H1 (cell line): ENCODE measurements at regions not wholly inside any gene's neighbourhood (a gene's known extent, or its start where the extent isn't known, plus 50 kb on each side); places are given as distances from the start of the nearest gene placed in this dataset.

ENCODE experiments used
- CTCF ChIA-PET: fragments of 300-600 bp; sonication (Branson Sonifier 250); formaldehyde crosslinking; loops from one replicate; lab custom pipeline; 2021; ENCODE audit not compliant: partially characterized antibody; lab: Charles Lee
- POLR2A ChIA-PET: fragments of 300-600 bp; sonication (Branson Sonifier 250); formaldehyde crosslinking; loops from one replicate; lab custom pipeline; 2021; ENCODE audit warnings: inconsistent platforms; ENCODE audit not compliant: partially characterized antibody; lab: Charles Lee
- DNase-seq, 2 experiments: peaks; one replicate each; pipeline versions ENCODE4 v3.0.0 to v3.0.0-alpha.2; 2010 to 2022; ENCODE audit warnings: low spot score in 2 of 2, low read depth in 1 of 2, mixed read lengths in 1 of 2
- FAIRE-seq: peaks from 2 replicates; lab custom pipeline; 2011; peaks lifted over from hg19 to GRCh38; lab: Jason Lieb, UNC
- H2AFZ ChIP-seq: 2 replicates; pipeline ENCODE4 v1.8.1; 2012; ENCODE audit warnings: low read length, inconsistent platforms
- H2AK5ac ChIP-seq: 2 replicates; pipeline ENCODE4 v1.6.1; 2013; ENCODE audit warnings: low read depth, low read length
- H2BK120ac ChIP-seq: replicated peaks from 2 replicates; pipeline ENCODE3; 2013; ENCODE audit warnings: low read depth, low read length, inconsistent platforms
- H2BK12ac ChIP-seq: 2 replicates; pipeline ENCODE4 v1.6.1; 2013; ENCODE audit warnings: low read depth, low read length
- H2BK15ac ChIP-seq: 2 replicates; pipeline ENCODE4 v1.6.1; 2013; ENCODE audit warnings: low read length
- H2BK20ac ChIP-seq: 2 replicates; pipeline ENCODE4 v1.6.1; 2013; ENCODE audit warnings: low read length
- H2BK5ac ChIP-seq: 2 replicates; pipeline ENCODE4 v1.6.1; 2013; ENCODE audit warnings: low read depth, low read length
- H3K14ac ChIP-seq: 2 replicates; pipeline ENCODE4 v1.6.1; 2013; ENCODE audit warnings: inconsistent platforms; ENCODE audit not compliant: insufficient read length
- H3K18ac ChIP-seq: 2 replicates; pipeline ENCODE4 v1.6.1; 2013; ENCODE audit warnings: low read length; ENCODE audit errors: extremely low read depth
- H3K23ac ChIP-seq: 2 replicates; pipeline ENCODE4 v1.6.1; 2013; ENCODE audit warnings: inconsistent platforms; ENCODE audit not compliant: insufficient read length
- H3K23me2 ChIP-seq: 2 replicates; pipeline ENCODE4 v1.6.1; 2013; ENCODE audit warnings: low read depth, low read length
- H3K27ac ChIP-seq: 2 replicates; pipeline ENCODE4 v1.6.1; 2011; ENCODE audit warnings: low read depth, low read length, inconsistent platforms
- H3K27me3 ChIP-seq, 4 experiments: replicated peaks in 1 of 4; 1 replicate in 1 of 4; 2 replicates in 3 of 4; pipeline versions ENCODE4 v1.6.1 to v1.8.1; 2011 to 2013; ENCODE audit warnings: low read length in 3 of 4, mild to moderate bottlenecking in 3 of 4, inconsistent platforms in 2 of 4, mixed read lengths in 2 of 4, moderate library complexity in 1 of 4; ENCODE audit not compliant: control insufficient read depth in 3 of 4, insufficient read depth in 3 of 4; ENCODE audit errors: extremely low read depth in 1 of 4
- H3K36me3 ChIP-seq, 4 experiments: 2 replicates each; pipeline versions ENCODE4 v1.6.1 to v1.8.1; 2011 to 2013; ENCODE audit warnings: mild to moderate bottlenecking in 4 of 4, low read length in 3 of 4, moderate library complexity in 2 of 4, control low read depth in 1 of 4, inconsistent platforms in 1 of 4; ENCODE audit not compliant: insufficient read depth in 4 of 4, control insufficient read depth in 2 of 4
- H3K4ac ChIP-seq: replicated peaks from 2 replicates; pipeline ENCODE3; 2013; ENCODE audit warnings: low read length, low read depth, mixed read lengths, inconsistent platforms; ENCODE audit not compliant: insufficient read length
- H3K4me1 ChIP-seq, 4 experiments: replicated peaks in 1 of 4; 1 replicate in 1 of 4; 2 replicates in 3 of 4; pipeline versions ENCODE4 v1.6.1 to v1.8.1; 2011 to 2013; ENCODE audit warnings: low read length in 3 of 4, inconsistent platforms in 2 of 4, mixed read lengths in 1 of 4; ENCODE audit not compliant: insufficient read depth in 4 of 4, control insufficient read depth in 3 of 4
- H3K4me2 ChIP-seq, 2 experiments: 2 replicates each; pipeline versions ENCODE4 v1.6.1 to v1.8.1; 2011 to 2013; ENCODE audit warnings: low read depth in 2 of 2, low read length in 2 of 2, control low read depth in 1 of 2, inconsistent platforms in 1 of 2, mild to moderate bottlenecking in 1 of 2; ENCODE audit not compliant: insufficient read depth in 1 of 2
- H3K4me3 ChIP-seq, 4 experiments: fragments of 200-600, 300-600 bp in 1 of 4; sonication (generic), shearing (Covaris generic), sonication (Bioruptor Twin) in 1 of 4; 2 replicates each; pipeline versions ENCODE4 v1.5.1 to v1.8.1; 2011 to 2016; ENCODE audit warnings: low read length in 4 of 4, low read depth in 3 of 4, control low read depth in 2 of 4, inconsistent platforms in 2 of 4, mild to moderate bottlenecking in 2 of 4, mixed read lengths in 1 of 4, moderate library complexity in 1 of 4; ENCODE audit not compliant: insufficient read depth in 2 of 4; ENCODE audit errors: extremely low read depth in 1 of 4
- H3K56ac ChIP-seq: replicated peaks from 2 replicates; pipeline ENCODE3; 2013; ENCODE audit warnings: low read depth, mild to moderate bottlenecking, mixed read lengths, low read length, inconsistent platforms; ENCODE audit not compliant: insufficient read length
- H3K79me1 ChIP-seq: 2 replicates; pipeline ENCODE4 v1.6.1; 2013; ENCODE audit warnings: low read depth, low read length, control low read depth
- H3K79me2 ChIP-seq, 2 experiments: 2 replicates each; pipeline versions ENCODE4 v1.6.1 to v1.8.1; 2012 to 2013; ENCODE audit warnings: low read length in 2 of 2, mild to moderate bottlenecking in 2 of 2, inconsistent platforms in 1 of 2; ENCODE audit not compliant: insufficient read depth in 2 of 2, control insufficient read depth in 1 of 2
- H3K9ac ChIP-seq, 4 experiments: replicated peaks in 1 of 4; 1 replicate in 1 of 4; 2 replicates in 3 of 4; pipeline versions ENCODE4 v1.6.1 to v1.8.1; 2011 to 2013; ENCODE audit warnings: low read depth in 3 of 4, low read length in 3 of 4, control low read depth in 2 of 4, mild to moderate bottlenecking in 2 of 4, moderate library complexity in 2 of 4, inconsistent platforms in 1 of 4; ENCODE audit errors: extremely low read depth in 1 of 4
- H3K9me3 ChIP-seq, 2 experiments: 2 replicates each; pipeline versions ENCODE4 v1.6.1 to v1.8.1; 2012 to 2013; ENCODE audit warnings: mild to moderate bottlenecking in 2 of 2, moderate library complexity in 2 of 2, control low read depth in 1 of 2, inconsistent platforms in 1 of 2, low read depth in 1 of 2, low read length in 1 of 2, mixed read lengths in 1 of 2; ENCODE audit not compliant: insufficient read depth in 2 of 2
- H4K20me1 ChIP-seq, 2 experiments: replicated peaks in 1 of 2; 2 replicates each; pipeline versions ENCODE3 to v1.8.1; 2011 to 2013; ENCODE audit warnings: inconsistent platforms in 2 of 2, low read length in 2 of 2, mild to moderate bottlenecking in 1 of 2; ENCODE audit not compliant: insufficient read depth in 2 of 2, control insufficient read depth in 1 of 2
- H4K5ac ChIP-seq: 2 replicates; pipeline ENCODE4 v1.6.1; 2013; ENCODE audit warnings: low read length, low read depth, mixed read lengths, inconsistent platforms; ENCODE audit not compliant: insufficient read length
- H4K8ac ChIP-seq: 2 replicates; pipeline ENCODE4 v1.8.0; 2013; ENCODE audit warnings: mild to moderate bottlenecking, moderate library complexity, low read length, inconsistent platforms; ENCODE audit not compliant: insufficient read depth; ENCODE audit errors: extremely low read depth
- H4K91ac ChIP-seq: replicated peaks from 2 replicates; pipeline ENCODE3; 2013; ENCODE audit warnings: low read length, mixed read lengths, inconsistent platforms; ENCODE audit not compliant: insufficient read length
- ATF2 ChIP-seq: IDR thresholded peaks from 2 replicates; pipeline ENCODE4 v1.6.1; 2012; ENCODE audit warnings: low read length, inconsistent platforms
- ATF3 ChIP-seq: IDR thresholded peaks from 2 replicates; pipeline ENCODE4 v1.6.1; 2011; ENCODE audit warnings: low read depth, mild to moderate bottlenecking, low read length; ENCODE audit not compliant: insufficient read depth
- BCL11A ChIP-seq, 2 experiments: IDR thresholded peaks; one replicate each; pipeline ENCODE4 v1.6.1; 2011; ENCODE audit warnings: low read depth in 2 of 2, low read length in 2 of 2, mild to moderate bottlenecking in 2 of 2
- EP300 ChIP-seq, 2 experiments: IDR thresholded peaks; 1 replicate in 1 of 2; 2 replicates in 1 of 2; pipeline ENCODE4 v1.6.1; 2011 to 2012; ENCODE audit warnings: low read depth in 2 of 2, low read length in 2 of 2, mild to moderate bottlenecking in 2 of 2, borderline replicate concordance in 1 of 2, inconsistent platforms in 1 of 2, moderate library complexity in 1 of 2
- GABPA ChIP-seq: IDR thresholded peaks from 2 replicates; pipeline ENCODE4 v1.6.1; 2011; ENCODE audit warnings: mild to moderate bottlenecking, low read length, moderate library complexity, borderline replicate concordance; ENCODE audit not compliant: insufficient read depth
- POU5F1 ChIP-seq: IDR thresholded peaks from 2 replicates; pipeline ENCODE4 v1.6.1; 2011; ENCODE audit warnings: low read depth, mild to moderate bottlenecking, low read length, moderate library complexity
- WGBS, 2 experiments: shearing (Covaris generic) in 1 of 2; methylation state at CpG; one replicate each; pipeline versions ENCODE4 v1.1.6 to v1.1.7; 2013 to 2015; ENCODE audit warnings: low lambda C conversion rate in 2 of 2, mixed read lengths in 2 of 2, inconsistent platforms in 1 of 2, low coverage in 1 of 2, missing lambda C conversion rate in 1 of 2; ENCODE audit not compliant: insufficient replicate concordance in 2 of 2, insufficient coverage in 1 of 2, insufficient read length in 1 of 2; ENCODE audit errors: extremely low coverage in 1 of 2, missing lambda C conversion rate in 1 of 2; 5-methylcytosine and 5-hydroxymethylcytosine counted together

GRCh38 chrX:6965729-6966128 is 181.8 kb upstream of the STS start:
- TF ChIP-seq BCL11A (IDR thresholded peaks at IDR 0.05; ENCODE audit: low read depth in 2 of 2, low read length in 2 of 2) (no peak), POU5F1 (no peak), ATF3 (no peak), EP300 (IDR thresholded peaks at IDR 0.05; ENCODE audit: borderline replicate concordance in 1 of 2, low read depth in 2 of 2, low read length in 2 of 2) (no peak), ATF2 (no peak), GABPA (no peak)
- TF ChIP-seq, all 59 proteins: peak for 0
- Histone ChIP-seq H2AFZ (no peak overlapping the region), H3K9ac (no peak overlapping the region), H3K56ac (no peak overlapping the region), H2BK120ac (no peak overlapping the region), H3K18ac (no peak overlapping the region), H3K4me3 (no peak overlapping the region), H2BK15ac (no peak overlapping the region), H3K36me3 (no peaks in the 10 kb centered on the region; a peak in 1 of 8 replicates), H4K20me1 (no peaks in the 10 kb centered on the region), H3K4me2 (no peak overlapping the region), H3K4ac (no peak overlapping the region), H2BK12ac (no peak overlapping the region), H4K8ac (no peak overlapping the region), H3K14ac (no peak overlapping the region), H3K79me2 (no peaks in the 10 kb centered on the region), H2BK5ac (no peak overlapping the region), H3K27me3 (no peaks in the 10 kb centered on the region), H3K9me3 (no peaks in the 10 kb centered on the region), H2BK20ac (no peak overlapping the region), H3K23me2 (no peaks in the 10 kb centered on the region), H3K23ac (no peak overlapping the region), H3K79me1 (no peaks in the 10 kb centered on the region), H4K5ac (no peak overlapping the region), H3K27ac (no peak overlapping the region), H4K91ac (no peak overlapping the region), H3K4me1 (no peaks in the 10 kb centered on the region), H2AK5ac (no peak overlapping the region)
- no peak for DNase-seq
- POLR2A ChIA-PET, result no interaction called here
- FAIRE-seq, result peak; percentile 92
- WGBS, 2 experiments, result 86% methylated on average over 4 of the region's 4 CpGs; no CpG with 5 or more reads in 1 of the 2 experiments
- CTCF ChIA-PET, result no interaction called here
